RCC 7860 (cell line): ENCODE measurements at regions not wholly inside any gene's neighbourhood (a gene's known extent, or its start where the extent isn't known, plus 50 kb on each side); places are given as distances from the start of the nearest gene placed in this dataset.

Source experiments
- DNase-seq: peaks from one replicate; pipeline ENCODE4 v3.0.0-alpha.2; 2015; ENCODE audit warnings: low spot score
- FAIRE-seq: peaks from 2 replicates; lab custom pipeline; 2012; peaks lifted over from hg19 to GRCh38; lab: Jason Lieb, UNC

DNA sequence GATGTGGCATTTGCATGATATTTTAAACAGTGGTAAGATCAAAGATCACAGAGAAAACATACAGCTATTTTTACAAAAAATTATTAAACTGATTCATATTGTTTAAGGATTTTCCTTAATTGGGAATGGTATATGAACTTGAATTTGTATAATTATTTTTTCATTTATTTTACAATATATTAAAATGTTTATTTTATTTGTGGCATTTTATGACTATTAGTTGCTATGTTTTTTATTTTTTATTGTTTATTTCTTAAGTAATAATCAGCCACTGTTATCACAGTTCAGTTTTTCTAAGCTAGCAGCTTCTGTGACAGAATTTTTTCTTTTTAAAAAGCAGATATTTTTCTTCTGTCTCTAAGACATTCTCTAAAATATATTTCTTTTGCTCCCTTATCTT, 387.0 kb upstream of the KHDRBS2 start:
- FAIRE-seq, result no peak

DNA sequence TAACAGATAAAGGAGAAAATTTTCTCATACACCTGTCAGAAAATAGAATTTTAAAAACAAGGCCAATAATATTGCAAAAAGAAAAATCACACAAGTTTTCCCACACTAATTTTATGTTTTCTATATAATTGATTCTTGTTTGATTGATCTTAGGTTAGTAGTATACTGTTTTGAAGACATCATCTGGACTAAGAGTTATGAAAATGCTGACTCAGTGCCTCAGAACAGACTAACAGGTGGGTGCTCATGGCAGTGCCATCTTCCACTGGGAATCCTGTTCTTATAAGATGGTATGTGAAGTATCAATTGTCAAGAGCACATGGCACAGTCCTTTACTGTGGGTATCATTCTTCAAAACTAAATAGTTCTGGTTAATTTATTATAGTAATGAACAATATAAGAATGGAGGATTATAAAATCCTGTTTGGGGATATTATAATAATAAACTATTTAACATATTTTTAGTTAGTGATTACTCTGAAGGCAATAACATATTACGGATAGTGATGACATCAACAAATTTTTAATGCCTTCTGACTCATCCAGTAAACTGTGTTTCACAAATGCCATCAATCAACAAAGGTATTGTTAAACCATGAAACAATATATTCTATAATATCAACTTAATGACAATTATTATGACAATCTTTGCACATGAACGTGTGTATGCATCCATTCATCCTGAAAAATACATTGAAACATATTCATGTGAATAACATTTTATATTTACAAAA, 384.6 kb upstream of the KHDRBS2 start:
- DNase-seq (no peak), FAIRE-seq (no peak)

More for the DNA sequence above, 387.0 kb upstream of the KHDRBS2 start:
- no peak for DNase-seq

DNA sequence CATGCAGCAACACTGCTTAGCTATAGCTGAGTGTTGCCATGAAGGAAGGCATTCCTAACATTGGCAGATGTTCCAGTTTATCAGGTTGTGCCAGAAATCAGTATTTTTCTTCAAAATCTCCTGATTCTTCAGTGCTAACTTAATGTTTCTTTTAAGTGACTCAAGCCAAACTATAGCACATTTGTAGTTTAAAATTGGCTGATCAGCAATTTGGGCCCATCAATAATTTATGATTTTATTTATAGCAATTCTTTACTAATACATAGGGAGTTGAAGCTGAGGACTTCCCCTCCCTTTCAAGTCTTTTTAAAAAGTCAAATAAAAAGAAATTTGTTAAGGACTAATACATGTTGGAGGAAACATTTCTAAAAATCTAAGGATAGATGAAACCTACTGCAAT, 383.8 kb upstream of the KHDRBS2 start:
- FAIRE-seq, result no peak
- no peak for DNase-seq

DNA sequence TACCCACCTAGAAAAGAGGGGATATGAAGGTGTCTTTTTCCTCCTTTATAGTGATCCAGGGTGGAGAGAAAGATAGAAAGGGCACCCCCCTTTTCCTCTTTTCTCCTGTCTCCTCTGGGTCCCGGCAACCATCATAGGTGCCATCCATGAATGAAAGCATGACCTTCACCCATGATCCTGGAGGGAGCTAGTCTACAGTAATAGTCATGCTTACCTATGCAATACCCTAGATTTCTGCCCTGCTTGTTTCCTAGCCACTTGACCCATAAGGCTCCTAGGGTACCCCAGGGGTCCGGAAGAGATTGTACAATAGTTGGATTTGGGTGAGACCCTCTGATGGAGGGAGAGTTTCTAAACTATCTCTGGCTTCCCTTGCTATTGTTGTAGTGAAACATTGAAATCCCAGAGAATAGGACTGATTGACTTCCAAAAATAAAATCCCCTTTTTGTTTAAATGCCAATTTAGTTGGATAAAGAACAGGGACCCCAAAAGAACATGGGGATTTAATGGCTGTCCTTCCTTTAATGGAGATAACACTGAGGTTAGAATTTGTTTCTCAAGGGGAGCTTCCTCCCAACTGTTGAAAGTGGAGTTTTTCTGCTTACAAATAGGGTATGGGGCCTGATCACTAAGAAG, 366.8 kb upstream of the KHDRBS2 start:
- no peak for FAIRE-seq

DNA sequence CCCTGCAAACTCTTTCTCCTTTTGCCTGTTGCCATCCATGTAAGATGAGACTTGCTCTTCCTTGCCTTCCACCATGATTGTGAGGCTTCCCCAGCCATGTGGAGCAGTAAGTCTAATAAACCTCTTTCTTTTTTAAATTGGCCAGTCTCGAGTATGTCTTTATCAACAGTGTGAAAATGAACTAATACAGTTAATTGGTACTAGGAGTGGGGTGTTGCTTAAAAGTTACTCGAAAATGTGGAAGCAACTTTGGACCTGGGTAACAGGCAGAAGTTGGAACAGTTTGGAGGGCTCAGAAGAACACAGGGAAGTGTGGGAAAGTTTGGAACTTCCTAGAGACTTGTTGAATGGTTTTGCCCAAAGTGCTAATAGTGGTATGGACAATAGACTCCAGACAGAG, 359.2 kb upstream of the KHDRBS2 start:
- no peak for FAIRE-seq
- DNase-seq, result no peak

More for the DNA sequence above, 366.8 kb upstream of the KHDRBS2 start:
- DNase-seq, result no peak

DNA sequence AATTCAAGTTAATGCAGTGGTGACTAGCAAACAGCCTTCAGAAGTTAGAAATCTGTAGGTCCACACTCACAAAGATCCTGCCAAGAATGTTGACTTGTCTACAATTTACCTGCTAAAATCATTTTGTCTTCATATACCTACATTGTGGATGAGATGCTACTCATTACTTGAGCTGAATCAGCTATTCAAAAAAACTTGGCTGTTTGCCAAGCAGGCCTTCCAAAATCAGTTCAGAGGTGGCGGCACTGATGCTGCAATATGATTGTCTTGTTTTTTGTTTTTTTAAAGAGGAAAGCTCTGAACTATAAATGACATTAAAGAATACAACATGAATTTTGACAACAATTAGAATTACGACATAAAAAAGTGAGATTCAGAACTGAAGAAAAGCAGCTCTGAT, 354.7 kb upstream of the KHDRBS2 start:
- no peak for DNase-seq
- no peak for FAIRE-seq

DNA sequence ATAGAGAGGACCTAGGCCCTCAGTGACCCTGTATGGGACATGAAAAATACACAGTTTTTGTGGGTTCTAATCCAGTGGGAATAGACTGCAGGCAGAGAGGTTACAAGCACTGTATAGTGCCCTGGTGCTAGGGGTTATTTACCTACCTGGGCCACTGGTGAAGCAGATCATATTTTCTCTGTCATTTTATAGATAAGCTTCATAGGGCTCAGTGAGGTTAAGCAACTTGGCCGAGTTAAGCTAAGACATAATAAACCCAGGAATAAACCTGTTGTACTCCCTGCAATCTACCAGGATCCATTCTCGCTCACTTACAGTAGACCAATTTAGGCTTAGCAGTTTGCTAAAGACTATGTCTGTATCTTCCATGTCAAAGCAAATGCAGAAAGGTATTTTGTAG, 340.6 kb upstream of the KHDRBS2 start:
- no peak for FAIRE-seq
- DNase-seq, result no peak

DNA sequence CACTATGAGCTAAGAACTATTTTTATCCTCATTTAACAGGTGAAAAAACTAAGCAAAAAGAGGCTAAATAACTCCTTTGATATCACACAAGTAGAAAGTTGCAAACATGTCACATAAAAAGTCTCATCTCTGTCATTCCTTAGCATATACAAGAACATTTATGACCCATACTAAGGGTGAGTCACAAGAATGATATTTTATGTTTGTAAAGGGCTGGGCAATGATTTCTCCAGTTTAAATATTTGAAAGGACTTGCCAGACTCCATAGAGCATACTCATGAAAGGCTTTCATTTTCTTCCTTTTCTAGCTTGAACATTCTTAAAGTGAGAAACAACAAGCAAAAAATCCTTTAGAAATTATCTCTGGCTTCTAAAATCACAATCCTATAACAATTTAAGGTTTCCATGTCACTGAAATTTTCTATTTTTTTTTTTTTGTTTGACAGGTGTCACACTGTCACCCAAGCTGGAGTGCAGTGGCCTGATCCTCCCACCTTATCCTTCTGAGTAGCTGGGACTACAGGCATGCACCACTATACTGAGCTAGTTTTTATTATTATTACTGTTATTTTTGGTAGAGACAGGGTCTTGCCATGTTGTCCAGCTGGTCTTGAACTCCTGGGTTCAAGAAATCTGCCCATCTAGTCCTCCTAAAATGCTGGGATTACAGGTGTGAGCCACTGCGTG, 338.0 kb upstream of the KHDRBS2 start:
- no peak for FAIRE-seq
- no peak for DNase-seq

DNA sequence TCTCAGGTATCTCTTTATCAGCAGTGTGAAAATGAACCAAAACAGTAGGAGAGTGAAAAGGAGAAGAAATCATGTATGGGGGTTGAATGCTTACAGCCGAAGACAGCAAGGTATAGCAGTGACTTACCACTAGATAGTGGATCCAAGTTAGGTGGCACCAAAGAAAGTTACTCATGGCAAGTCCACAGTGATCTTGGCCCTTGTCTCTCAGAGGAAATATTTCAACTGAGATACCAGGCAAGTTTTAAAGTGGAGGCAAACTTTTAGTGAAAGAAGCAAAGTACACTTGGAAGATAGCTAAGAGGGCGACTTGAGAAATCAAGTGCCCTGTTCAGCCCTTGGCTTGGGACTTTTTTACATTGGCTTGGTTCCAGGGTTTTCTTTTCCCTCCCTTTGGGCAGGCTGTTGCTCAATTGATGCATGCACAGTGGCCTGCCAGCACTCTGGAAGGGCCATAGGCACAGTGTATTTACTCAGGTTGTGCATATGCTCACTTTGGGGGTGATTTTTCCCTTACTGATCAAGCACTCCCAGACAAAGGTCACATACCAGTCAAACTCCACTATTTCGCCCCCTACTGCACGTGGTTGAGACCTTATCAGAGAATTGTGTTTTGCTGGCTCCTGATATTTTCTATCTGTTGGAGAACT, 329.5 kb upstream of the KHDRBS2 start:
- FAIRE-seq (no peak), DNase-seq (no peak)

DNA sequence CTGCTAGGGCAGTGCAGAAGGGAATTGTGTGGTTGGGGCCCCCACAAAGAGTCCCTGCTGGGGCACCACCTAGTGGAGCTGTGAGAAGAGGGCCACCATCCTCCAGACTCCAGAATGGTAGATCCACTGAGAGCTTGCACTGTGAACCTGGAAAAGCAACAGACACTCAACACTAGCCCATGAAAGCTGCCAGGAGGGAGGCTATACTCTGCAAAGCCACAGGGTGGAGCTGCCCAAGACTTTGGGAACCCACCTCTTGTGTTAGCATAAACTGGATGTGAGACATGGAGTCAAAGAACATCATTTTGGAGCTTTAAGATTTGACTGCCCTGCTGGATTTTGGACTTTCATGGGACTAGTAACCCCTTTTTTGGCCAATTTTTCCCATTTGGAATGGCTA, 328.4 kb upstream of the KHDRBS2 start:
- no peak for FAIRE-seq
- DNase-seq, result no peak

DNA sequence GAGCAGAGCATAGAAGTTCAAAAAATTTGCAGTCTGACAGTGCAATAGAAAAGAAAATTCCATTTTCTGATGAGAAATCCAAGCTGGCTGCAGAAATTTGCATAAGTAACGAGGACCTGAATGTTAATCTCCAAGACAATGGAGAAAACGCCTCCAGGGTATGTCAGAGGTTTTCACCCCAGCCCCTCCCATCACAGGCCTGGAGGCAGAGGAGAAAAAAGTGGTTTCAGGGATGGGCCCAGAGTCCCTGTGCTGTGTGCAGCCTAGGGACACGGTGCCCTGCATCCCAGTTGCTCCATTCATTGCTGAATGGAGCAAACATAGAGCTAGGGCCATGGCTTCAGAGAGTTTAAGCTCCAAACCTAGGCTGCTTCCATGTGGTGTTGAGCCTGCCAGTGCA, 327.9 kb upstream of the KHDRBS2 start:
- no peak for FAIRE-seq

DNA sequence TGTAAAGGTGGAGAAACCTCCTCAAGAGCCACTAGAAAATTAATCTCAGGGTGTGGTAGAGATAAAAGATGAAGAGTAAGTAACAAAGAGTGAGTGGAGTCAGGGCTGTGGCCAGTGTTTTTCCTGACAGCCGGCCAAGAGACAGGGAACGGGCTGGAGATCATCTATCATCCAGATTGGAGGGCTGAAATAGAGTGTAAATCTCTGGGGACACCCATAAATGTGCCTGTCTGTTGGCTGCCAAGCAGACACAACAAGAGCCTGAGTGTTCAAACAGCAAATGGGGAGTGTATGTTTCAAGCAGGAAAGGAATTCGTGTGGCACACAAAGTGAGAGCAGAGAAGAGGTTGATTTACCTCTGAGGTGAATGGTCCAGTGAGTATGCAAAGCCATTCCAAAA, 326.4 kb upstream of the KHDRBS2 start:
- FAIRE-seq (no peak), DNase-seq (no peak)

More for the DNA sequence above, 327.9 kb upstream of the KHDRBS2 start:
- DNase-seq, result no peak

DNA sequence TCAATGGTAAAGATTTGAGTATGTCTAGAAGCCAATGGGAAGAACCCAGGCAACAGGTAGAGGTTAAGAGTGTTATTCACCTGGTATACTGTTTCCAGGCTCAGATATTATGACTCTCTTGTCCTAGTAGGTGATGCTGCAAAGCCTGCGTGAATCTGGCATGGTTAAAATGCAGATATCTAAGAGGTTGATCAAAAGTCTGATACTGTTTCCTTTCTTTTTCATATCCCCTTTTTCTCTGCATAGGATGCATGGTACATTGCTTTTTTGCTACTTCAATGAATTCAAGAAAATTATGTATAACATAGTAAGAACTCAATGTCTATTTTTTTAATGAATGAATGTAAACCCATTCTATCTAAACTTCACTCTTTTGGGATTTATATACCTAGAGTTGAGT, 284.3 kb upstream of the KHDRBS2 start:
- DNase-seq (no peak), FAIRE-seq (no peak)

DNA sequence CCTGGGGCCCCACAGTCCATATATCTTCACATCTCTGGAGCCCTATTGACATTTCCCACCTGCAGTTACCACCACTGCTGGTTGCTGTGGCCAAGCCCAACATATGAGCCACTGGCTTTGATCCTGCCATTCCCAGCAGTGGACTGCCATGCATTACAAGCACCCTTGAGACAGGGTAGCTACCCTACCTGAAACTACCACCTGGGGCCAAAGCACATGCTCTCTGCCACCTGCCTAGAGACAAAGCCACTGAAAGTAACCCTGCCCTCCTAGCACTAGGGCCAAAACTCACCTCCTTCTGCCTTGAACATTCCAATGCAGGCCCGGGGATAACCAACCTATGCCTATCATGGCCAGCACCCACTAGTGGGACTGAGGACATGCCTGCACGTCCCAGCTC, 255.5 kb upstream of the KHDRBS2 start:
- DNase-seq (no peak), FAIRE-seq (no peak)

DNA sequence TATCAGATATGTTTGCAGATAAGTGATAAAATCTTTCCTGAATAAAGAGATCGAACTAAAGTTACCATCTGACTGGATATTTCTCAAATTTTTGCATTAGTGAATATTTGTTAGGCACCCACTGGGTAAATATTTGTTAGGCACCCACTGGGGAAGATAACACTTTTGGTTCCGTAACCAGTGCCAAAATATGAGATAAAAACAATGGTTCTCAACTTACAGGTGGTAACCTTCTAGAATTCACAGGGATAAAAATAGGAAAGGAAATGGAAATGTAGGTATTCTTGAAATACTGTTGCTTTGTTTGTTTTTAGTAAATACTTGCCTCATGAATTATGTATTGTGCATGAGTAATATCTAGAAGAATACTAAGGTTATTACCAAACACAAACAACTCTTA, 245.0 kb upstream of the KHDRBS2 start:
- DNase-seq (no peak), FAIRE-seq (no peak)

DNA sequence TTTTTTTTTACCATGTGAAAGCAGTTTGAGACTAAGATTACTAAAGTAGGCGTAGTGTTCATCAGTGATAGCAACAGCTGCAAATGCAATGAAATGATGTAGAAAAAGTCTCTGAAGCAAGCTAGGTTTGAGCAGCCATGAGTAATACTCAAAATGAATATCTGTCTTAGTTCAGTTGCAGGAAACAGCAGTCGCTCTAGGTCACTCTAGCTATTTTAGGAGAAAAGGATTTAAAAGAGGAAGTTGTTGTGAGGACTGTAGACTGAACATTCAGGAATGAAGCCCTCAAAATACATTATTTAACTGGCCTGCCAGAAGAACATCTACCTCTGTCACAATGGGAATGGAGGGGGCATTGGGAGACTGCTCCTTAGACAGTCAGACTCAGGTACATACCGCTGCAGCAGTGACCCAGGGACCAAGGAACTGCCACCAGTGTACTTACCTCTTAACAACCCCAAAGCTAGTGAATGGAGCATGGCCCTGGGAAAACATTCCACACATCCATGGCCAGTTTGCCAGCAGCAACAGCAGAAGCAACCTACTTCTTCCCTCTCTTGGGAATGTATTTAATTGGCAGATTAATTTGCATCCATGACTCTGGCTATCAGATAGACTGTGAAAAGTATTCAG, 243.0 kb upstream of the KHDRBS2 start:
- no peak for FAIRE-seq
- no peak for DNase-seq

DNA sequence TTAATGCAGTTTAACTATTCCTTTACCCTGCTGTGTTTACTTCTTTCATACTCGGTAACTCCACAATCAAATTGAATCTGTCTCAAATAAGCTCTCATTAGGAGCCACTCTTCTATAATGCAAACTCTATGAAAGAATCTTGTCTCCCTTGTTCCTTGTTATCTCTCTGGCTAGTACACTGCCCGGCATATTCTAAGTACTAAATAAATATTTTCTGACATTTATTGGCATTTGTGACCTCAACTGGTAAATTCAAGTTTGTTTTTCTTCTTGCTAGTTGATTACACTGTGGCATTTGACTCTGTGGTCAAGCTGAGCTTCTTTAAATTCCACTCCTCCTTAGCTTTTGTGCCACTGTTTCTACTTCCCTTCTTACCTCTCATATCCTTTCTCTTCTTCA, 237.6 kb upstream of the KHDRBS2 start:
- DNase-seq (no peak), FAIRE-seq (no peak)

DNA sequence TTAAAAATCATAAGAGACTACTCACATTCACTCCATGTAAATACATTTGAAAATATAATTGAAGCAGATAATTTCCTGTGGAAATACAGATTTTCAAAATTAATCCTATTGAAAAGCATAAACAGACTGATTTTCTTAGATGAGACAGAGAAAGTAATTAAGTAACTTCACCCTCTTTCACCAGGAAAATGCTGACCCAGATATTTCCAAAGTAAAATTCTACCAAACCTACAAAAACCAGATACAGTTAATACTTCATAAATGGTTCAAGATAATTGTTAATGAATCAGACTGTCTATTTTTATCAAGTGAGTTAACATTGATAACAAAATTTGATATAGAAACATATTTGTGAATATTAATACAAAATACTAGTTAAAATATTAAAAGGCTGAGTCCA, 233.5 kb upstream of the KHDRBS2 start:
- no peak for DNase-seq
- FAIRE-seq, result no peak

DNA sequence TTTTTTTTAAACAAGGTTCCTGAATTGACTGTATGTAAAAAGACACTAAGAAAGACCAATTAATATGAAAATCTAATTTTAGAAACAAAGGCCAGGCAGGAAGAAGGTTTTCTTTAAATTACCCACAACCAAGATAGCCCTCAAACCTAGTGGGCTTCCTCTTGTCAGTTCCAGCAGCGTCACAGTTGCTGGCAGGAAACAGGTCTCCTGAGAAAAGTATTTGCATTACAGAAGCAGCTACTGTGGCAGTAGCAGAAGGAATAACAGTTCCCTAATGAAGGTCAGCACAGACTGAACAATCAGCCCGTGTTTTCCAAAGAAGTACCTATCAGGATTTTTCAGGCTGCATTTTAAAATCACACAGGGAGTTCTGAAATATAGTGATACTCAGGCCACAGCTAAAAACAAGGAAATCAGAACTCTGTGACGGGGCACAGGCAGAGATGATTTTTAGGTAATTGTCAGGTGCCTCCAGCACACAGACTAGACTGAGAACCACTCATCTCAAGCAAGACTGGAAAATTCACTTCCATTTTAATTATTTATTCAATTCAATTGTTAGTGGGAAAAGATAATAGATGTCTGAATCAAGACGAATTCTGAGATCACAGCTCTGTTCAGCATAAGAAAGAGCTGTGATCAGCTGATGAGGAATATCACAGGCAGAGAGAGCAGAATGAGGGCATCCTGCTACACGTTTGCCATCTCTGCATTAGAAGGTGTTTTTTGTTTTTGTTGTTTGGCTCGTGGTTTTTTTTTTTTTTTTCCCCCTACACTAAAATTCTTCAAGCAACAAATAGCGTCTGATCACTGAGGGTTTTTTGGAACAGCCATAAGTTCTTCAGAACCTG, 230.5 kb upstream of the KHDRBS2 start:
- FAIRE-seq (no peak), DNase-seq (no peak)

DNA sequence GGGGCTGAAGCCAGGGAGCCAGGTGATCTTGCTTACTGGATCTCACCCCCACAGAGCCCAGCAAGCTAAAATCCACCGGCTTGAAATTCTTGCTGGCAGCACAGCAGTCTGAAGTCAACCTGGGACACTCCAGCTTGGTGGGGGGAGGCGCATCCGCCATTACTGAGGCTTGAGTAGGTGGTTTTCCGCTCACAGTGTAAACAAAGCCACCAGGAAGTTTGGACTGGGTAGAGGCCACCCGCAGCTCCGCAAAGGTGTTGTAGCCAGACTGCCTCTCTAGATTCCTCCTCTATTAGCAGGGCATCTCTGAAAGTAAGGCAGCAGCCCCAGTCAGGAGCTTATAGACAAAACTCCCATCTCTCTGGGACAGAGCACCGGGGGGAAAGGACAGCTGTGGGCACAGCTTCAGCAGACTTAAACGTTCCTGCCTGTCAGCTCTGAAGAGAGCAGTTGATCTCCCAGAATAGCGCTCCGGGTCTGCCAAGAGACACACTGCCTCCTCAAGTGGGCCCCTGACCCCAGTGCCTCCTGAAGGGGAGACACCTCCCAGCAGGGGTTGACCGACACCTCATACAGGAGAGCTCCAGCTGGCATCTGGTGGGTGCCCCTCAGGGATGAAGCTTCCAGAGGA, 206.3 kb upstream of the KHDRBS2 start:
- no peak for FAIRE-seq
- DNase-seq, result no peak
